Glutamatergic neuron (in vitro differentiated cells): ENCODE measurements at regions not wholly inside any gene's neighbourhood (a gene's known extent, or its start where the extent isn't known, plus 50 kb on each side); places are given as distances from the start of the nearest gene placed in this dataset.

Experiments used
- DNase-seq: peaks from one replicate; pipeline ENCODE4 v3.0.0; 2022
- H3K27ac Mint-ChIP-seq: one replicate; pipeline ENCODE4 v1.8.0; 2020; ENCODE audit warnings: mild to moderate bottlenecking, mixed read lengths, inconsistent platforms; ENCODE audit not compliant: unreplicated experiment
- H3K27me3 Mint-ChIP-seq: one replicate; pipeline ENCODE4 v1.8.0; 2020; ENCODE audit warnings: mild to moderate bottlenecking, moderate library complexity, mixed read lengths, inconsistent platforms; ENCODE audit not compliant: unreplicated experiment
- H3K36me3 Mint-ChIP-seq: one replicate; pipeline ENCODE4 v1.8.0; 2020; ENCODE audit warnings: mild to moderate bottlenecking, mixed read lengths, inconsistent platforms; ENCODE audit not compliant: unreplicated experiment
- H3K4me1 Mint-ChIP-seq: one replicate; pipeline ENCODE4 v1.8.0; 2020; ENCODE audit warnings: mild to moderate bottlenecking, low read depth, mixed read lengths, inconsistent platforms; ENCODE audit not compliant: unreplicated experiment
- H3K4me3 Mint-ChIP-seq: one replicate; pipeline ENCODE4 v1.8.0; 2020; ENCODE audit warnings: mild to moderate bottlenecking, mixed read lengths, inconsistent platforms; ENCODE audit not compliant: unreplicated experiment
- H3K9me3 Mint-ChIP-seq: one replicate; pipeline ENCODE4 v1.8.0; 2020; ENCODE audit warnings: mild to moderate bottlenecking, moderate library complexity, mixed read lengths, inconsistent platforms; ENCODE audit not compliant: unreplicated experiment
- TF ChIP-seq, protein P1 (sequence below): fragments of 200-600 bp; sonication (generic); IDR thresholded peaks from one replicate; pipeline ENCODE4 v1.5.0; 2021; ENCODE audit not compliant: partially characterized antibody, unreplicated experiment

DNA sequence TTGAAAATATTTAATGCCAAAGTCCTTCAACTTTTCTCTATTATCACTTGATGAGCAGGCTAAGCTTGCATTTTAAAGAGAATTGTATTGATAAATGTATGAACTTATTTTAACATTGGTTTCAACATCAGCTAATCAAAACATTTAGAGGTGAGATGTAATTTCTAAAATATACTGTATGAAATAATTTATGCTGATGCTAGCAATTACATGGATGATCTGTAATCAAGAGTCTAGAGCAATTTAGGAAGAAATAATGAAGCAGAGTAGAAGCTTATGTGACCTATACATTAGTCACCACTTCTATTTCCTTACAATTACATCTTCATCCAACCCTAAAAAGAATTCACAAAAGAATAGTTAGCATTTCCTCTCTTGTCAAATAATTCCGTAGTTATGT lies 226.8 kb downstream of the KLHL4 start:
- TF ChIP-seq, protein P1, sequence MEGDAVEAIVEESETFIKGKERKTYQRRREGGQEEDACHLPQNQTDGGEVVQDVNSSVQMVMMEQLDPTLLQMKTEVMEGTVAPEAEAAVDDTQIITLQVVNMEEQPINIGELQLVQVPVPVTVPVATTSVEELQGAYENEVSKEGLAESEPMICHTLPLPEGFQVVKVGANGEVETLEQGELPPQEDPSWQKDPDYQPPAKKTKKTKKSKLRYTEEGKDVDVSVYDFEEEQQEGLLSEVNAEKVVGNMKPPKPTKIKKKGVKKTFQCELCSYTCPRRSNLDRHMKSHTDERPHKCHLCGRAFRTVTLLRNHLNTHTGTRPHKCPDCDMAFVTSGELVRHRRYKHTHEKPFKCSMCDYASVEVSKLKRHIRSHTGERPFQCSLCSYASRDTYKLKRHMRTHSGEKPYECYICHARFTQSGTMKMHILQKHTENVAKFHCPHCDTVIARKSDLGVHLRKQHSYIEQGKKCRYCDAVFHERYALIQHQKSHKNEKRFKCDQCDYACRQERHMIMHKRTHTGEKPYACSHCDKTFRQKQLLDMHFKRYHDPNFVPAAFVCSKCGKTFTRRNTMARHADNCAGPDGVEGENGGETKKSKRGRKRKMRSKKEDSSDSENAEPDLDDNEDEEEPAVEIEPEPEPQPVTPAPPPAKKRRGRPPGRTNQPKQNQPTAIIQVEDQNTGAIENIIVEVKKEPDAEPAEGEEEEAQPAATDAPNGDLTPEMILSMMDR = no peak
- H3K27ac Mint-ChIP-seq = no peak overlapping the region
- H3K27me3 Mint-ChIP-seq = no peaks in the 10 kb centered on the region
- no peaks in the 10 kb centered on the region for H3K36me3 Mint-ChIP-seq
- H3K4me3 Mint-ChIP-seq = no peak overlapping the region
- H3K9me3 Mint-ChIP-seq = no peaks in the 10 kb centered on the region
- H3K4me1 Mint-ChIP-seq = no peaks in the 10 kb centered on the region
- DNase-seq = no peak

DNA sequence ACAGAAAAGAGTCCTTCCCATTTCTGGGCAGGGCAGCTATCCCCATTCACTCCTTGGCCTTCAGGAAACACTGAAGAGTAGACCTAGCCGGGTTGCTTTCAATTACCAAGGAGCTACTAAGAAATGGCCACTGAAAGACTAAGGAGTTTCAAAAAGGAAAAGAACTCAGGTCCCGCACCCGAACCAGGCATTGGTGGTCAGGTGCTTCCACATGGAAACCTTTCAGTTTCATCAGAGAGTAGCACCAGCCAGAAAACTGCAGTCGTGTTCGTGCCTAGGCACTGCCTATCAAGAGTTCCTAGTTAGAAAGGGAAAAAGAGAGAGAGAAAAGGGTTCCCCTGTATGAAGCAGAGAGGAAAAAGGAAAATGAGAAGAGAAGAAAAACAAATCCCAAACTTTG lies 237.9 kb downstream of the KLHL4 start:
- Mint-ChIP-seq H3K4me1 (no peaks in the 10 kb centered on the region), H3K9me3 (no peaks in the 10 kb centered on the region), H3K4me3 (no peak overlapping the region), H3K27ac (no peak overlapping the region), H3K36me3 (peaks cover 4% of the 10 kb centered on the region), H3K27me3 (no peaks in the 10 kb centered on the region)
- TF ChIP-seq, protein P1 = no peak
- no peak for DNase-seq

DNA sequence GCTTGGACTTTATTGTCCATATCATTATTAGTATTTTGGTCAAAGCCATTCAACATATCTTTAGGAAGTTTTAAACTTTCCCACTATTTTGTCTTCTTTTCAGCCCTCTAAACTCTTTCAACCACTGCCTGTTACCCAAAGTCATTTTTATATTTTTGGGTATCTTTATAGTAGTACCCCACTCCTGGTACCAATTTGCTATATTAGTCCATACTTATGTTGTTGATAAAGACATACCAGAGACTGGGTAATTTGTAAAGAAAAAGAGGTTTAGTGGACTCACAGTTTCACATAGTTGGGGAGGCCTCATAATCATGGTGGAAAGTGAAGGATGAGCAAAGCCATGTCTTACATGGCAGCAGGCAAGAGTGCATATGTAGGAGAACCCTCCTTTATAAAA lies 271.4 kb downstream of the KLHL4 start:
- H3K27ac Mint-ChIP-seq = no peak overlapping the region
- H3K4me1 Mint-ChIP-seq = no peaks in the 10 kb centered on the region
- no peaks in the 10 kb centered on the region for H3K27me3 Mint-ChIP-seq
- no peak for DNase-seq
- TF ChIP-seq, protein P1 = no peak
- H3K4me3 Mint-ChIP-seq = no peak overlapping the region
- H3K9me3 Mint-ChIP-seq = no peaks in the 10 kb centered on the region
- H3K36me3 Mint-ChIP-seq = no peaks in the 10 kb centered on the region

DNA sequence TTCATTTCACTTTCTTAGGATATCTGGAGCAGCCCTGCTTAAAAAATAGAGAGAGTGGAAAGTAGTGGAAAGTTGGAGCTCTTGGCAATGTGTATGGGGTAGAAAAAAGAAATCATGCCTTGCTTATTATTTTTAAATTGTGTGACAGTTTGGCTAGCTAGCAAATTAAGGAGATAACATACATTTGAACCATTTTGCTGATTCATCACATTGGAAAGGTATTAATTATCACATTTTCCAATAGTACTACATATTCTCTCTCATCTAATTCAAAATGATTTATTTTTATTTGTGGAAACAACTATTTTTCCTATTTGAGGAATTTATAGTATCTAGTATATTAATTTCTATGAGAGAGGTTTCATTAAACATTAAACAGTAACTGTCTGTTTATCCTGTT lies 280.4 kb downstream of the KLHL4 start:
- no peak overlapping the region for H3K4me3 Mint-ChIP-seq
- TF ChIP-seq, protein P1 = no peak
- H3K4me1 Mint-ChIP-seq = peaks cover 2% of the 10 kb centered on the region
- no peak overlapping the region for H3K27ac Mint-ChIP-seq
- no peaks in the 10 kb centered on the region for H3K36me3 Mint-ChIP-seq
- no peaks in the 10 kb centered on the region for H3K27me3 Mint-ChIP-seq
- H3K9me3 Mint-ChIP-seq = no peaks in the 10 kb centered on the region
- DNase-seq = no peak

DNA sequence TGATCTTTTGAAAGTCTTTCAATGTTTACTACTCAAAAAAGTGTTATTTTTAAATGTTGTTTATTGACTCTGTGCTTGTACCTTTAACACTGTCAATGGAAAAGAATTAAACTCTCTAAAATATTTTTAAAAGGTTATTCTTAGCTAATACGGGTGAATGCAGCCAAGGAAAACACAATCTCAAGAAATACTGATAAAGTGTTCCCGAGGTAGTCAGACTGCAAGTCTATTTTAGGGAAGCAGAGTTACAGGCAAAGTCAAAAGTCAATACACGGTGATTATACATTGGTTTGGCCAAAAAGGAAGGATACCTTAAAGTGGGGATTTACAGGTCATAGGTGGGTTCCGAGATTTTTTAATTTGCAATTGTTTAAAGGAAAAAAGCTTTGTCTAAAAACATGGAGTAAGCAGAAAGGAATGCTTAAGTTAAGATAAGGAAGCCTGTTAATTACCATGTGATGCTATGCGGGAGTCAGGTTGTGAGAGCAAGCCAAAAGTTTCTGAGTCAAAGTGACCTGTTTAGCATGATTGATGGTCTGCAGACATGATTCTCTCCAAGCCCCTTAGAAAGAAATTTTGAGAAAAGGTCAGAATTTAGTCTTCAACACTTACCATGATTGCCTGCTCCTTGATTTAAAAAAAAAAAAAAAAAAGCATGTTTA lies 288.4 kb downstream of the KLHL4 start:
- TF ChIP-seq, protein P1 = no peak
- Mint-ChIP-seq H3K27me3 (no peaks in the 10 kb centered on the region), H3K4me3 (no peak overlapping the region), H3K27ac (no peak overlapping the region), H3K9me3 (no peaks in the 10 kb centered on the region), H3K4me1 (no peaks in the 10 kb centered on the region), H3K36me3 (no peaks in the 10 kb centered on the region)
- DNase-seq = no peak
